ENCODE measurements at regions not wholly inside any gene's neighbourhood (a gene's known extent, or its start where the extent isn't known, plus 50 kb on each side); places are given as distances from the start of the nearest gene placed in this dataset.

- no peak for TF ChIP-seq POLR2A (IDR thresholded peaks at IDR 0.05; ENCODE audit: low read depth, low read length)
- TF ChIP-seq POLR2AphosphoS5 (IDR thresholded peaks at IDR 0.05; ENCODE audit: low read depth, low read length) = no peak
- TF ChIP-seq TAF1 (IDR thresholded peaks at IDR 0.05; ENCODE audit: low read depth, low read length) = no peak
- TF ChIP-seq POU2F2 (IDR thresholded peaks at IDR 0.05; ENCODE audit: low read depth, low read length) = no peak
- TF ChIP-seq PAX5 (IDR thresholded peaks at IDR 0.05; ENCODE audit: insufficient read depth, low read length, severe bottlenecking) = no peak
- no peak for TF ChIP-seq SPI1 (IDR thresholded peaks at IDR 0.05; ENCODE audit: low read depth, low read length)
Observed at GRCh38 chr6:121533321-121533841, 97.9 kb downstream of the GJA1 start.
